ENCODE measurements at regions not wholly inside any gene's neighbourhood (a gene's known extent, or its start where the extent isn't known, plus 50 kb on each side); places are given as distances from the start of the nearest gene placed in this dataset.
"Not testable (repeated sequence)": the region's sequence is repeated elsewhere in the genome, so short reads cannot be mapped to it uniquely, and the experiment has no call there.

- Histone ChIP-seq H4K20me1 (ENCODE audit: insufficient read depth) (no peaks in the 10 kb centered on the region), H3K4me3 (IDR thresholded peaks at IDR 0.05; ENCODE audit: insufficient read depth, low read depth, low read length) (no peak overlapping the region), H3K36me3 (ENCODE audit: insufficient read depth) (no peaks in the 10 kb centered on the region), H3K27ac (no peak overlapping the region), H2AFZ (ENCODE audit: low read depth) (no peak overlapping the region), H3K4me2 (no peak overlapping the region), H3K9ac (no peak overlapping the region), H3K27me3 (ENCODE audit: insufficient read depth, low read depth) (no peaks in the 10 kb centered on the region), H3K79me2 (ENCODE audit: insufficient read depth, low read depth) (no peaks in the 10 kb centered on the region), H3K4me1 (ENCODE audit: low read depth, poor library complexity, severe bottlenecking) (peaks cover 3% of the 10 kb centered on the region)
- TF ChIP-seq CTCF (conservative IDR thresholded peaks at IDR 0.05; ENCODE audit: low read depth, low read length) = no peak
Observed at GRCh38 chr6:37078814-37079213, 73.4 kb downstream of the FGD2 start.

- H3K4me2 ChIP-seq = no peak overlapping the region
- H3K79me2 ChIP-seq (ENCODE audit: insufficient read depth, low read depth) = no peaks in the 10 kb centered on the region
- H4K20me1 ChIP-seq (ENCODE audit: insufficient read depth) = no peaks in the 10 kb centered on the region
- no peaks in the 10 kb centered on the region for H3K4me1 ChIP-seq (ENCODE audit: low read depth, poor library complexity, severe bottlenecking)
- H3K36me3 ChIP-seq (ENCODE audit: insufficient read depth) = no peaks in the 10 kb centered on the region
- H3K27ac ChIP-seq = no peak overlapping the region
- no peak for TF ChIP-seq CTCF (conservative IDR thresholded peaks at IDR 0.05; ENCODE audit: low read depth, low read length)
- no peak overlapping the region for H3K4me3 ChIP-seq (IDR thresholded peaks at IDR 0.05; ENCODE audit: insufficient read depth, low read depth, low read length)
- no peak overlapping the region for H2AFZ ChIP-seq (ENCODE audit: low read depth)
- H3K27me3 ChIP-seq (ENCODE audit: insufficient read depth, low read depth) = no peaks in the 10 kb centered on the region
- H3K9ac ChIP-seq = no peak overlapping the region
Observed at GRCh38 chr6:37081042-37081607, 75.7 kb downstream of the FGD2 start.

GRCh38 chr6:37082390-37083130, 77.1 kb downstream of the FGD2 start:
- Histone ChIP-seq H3K79me2 (ENCODE audit: insufficient read depth, low read depth) (no peaks in the 10 kb centered on the region), H3K27ac (no peak overlapping the region), H2AFZ (ENCODE audit: low read depth) (no peak overlapping the region), H3K4me1 (ENCODE audit: low read depth, poor library complexity, severe bottlenecking) (no peaks in the 10 kb centered on the region), H4K20me1 (ENCODE audit: insufficient read depth) (no peaks in the 10 kb centered on the region), H3K9ac (no peak overlapping the region), H3K4me2 (no peak overlapping the region), H3K27me3 (ENCODE audit: insufficient read depth, low read depth) (no peaks in the 10 kb centered on the region), H3K4me3 (IDR thresholded peaks at IDR 0.05; ENCODE audit: insufficient read depth, low read depth, low read length) (no peak overlapping the region), H3K36me3 (ENCODE audit: insufficient read depth) (no peaks in the 10 kb centered on the region)
- TF ChIP-seq CTCF (conservative IDR thresholded peaks at IDR 0.05; ENCODE audit: low read depth, low read length) = no peak

GRCh38 chr6:37083243-37084138, 78.0 kb downstream of the FGD2 start:
- no peak overlapping the region for H2AFZ ChIP-seq (ENCODE audit: low read depth)
- TF ChIP-seq CTCF (conservative IDR thresholded peaks at IDR 0.05; ENCODE audit: low read depth, low read length) = no peak
- no peak overlapping the region for H3K4me3 ChIP-seq (IDR thresholded peaks at IDR 0.05; ENCODE audit: insufficient read depth, low read depth, low read length)
- no peak overlapping the region for H3K27ac ChIP-seq
- no peaks in the 10 kb centered on the region for H3K27me3 ChIP-seq (ENCODE audit: insufficient read depth, low read depth)
- H3K9ac ChIP-seq = no peak overlapping the region
- no peak overlapping the region for H3K4me2 ChIP-seq
- H4K20me1 ChIP-seq (ENCODE audit: insufficient read depth) = no peaks in the 10 kb centered on the region
- H3K79me2 ChIP-seq (ENCODE audit: insufficient read depth, low read depth) = no peaks in the 10 kb centered on the region
- H3K4me1 ChIP-seq (ENCODE audit: low read depth, poor library complexity, severe bottlenecking) = no peaks in the 10 kb centered on the region
- H3K36me3 ChIP-seq (ENCODE audit: insufficient read depth) = no peaks in the 10 kb centered on the region

- not testable (repeated sequence) for H3K4me2 ChIP-seq; H4K20me1 ChIP-seq (ENCODE audit: insufficient read depth); H3K4me1 ChIP-seq (ENCODE audit: low read depth, poor library complexity, severe bottlenecking); H3K27me3 ChIP-seq (ENCODE audit: insufficient read depth, low read depth); H3K36me3 ChIP-seq (ENCODE audit: insufficient read depth); H3K79me2 ChIP-seq (ENCODE audit: insufficient read depth, low read depth); H3K4me3 ChIP-seq (IDR thresholded peaks at IDR 0.05; ENCODE audit: insufficient read depth, low read depth, low read length); H3K9ac ChIP-seq; H2AFZ ChIP-seq (ENCODE audit: low read depth); H3K27ac ChIP-seq
Observed at GRCh38 chr6:37084665-37085064, 79.2 kb downstream of the FGD2 start.

Measured in KMS-11 (cell line).